AG10803 (cell line): ENCODE measurements at regions not wholly inside any gene's neighbourhood (a gene's known extent, or its start where the extent isn't known, plus 50 kb on each side); places are given as distances from the start of the nearest gene placed in this dataset.

Experiments
- DNase-seq: peaks from one replicate; pipeline ENCODE4 v3.0.0; 2010; ENCODE audit warnings: low read depth
- H3K4me3 ChIP-seq: 2 replicates; pipeline ENCODE4 v1.5.1; 2011; ENCODE audit warnings: mild to moderate bottlenecking, low read length, control low read depth
- CTCF ChIP-seq: conservative IDR thresholded peaks from 2 replicates; pipeline ENCODE4 v1.5.1; 2011; ENCODE audit warnings: mild to moderate bottlenecking, low read length, control low read depth, inconsistent platforms

- no peak for TF ChIP-seq CTCF
- no peak for DNase-seq
- no peak overlapping the region for H3K4me3 ChIP-seq
Observed at GRCh38 chr22:48577691-48578090, 1250.0 kb downstream of the BRD1 start.

- no peak for TF ChIP-seq CTCF
- no peak overlapping the region for H3K4me3 ChIP-seq
- DNase-seq = no peak
Observed at GRCh38 chr22:48577014-48577690, 1250.5 kb downstream of the BRD1 start.

- peak overlapping the region; percentile 30; the same call in 1 of the 2 replicates for H3K4me3 ChIP-seq
- TF ChIP-seq CTCF = peak; percentile 23; the same call in 1 of the 2 replicates
- peak; percentile 25 for DNase-seq
Observed at GRCh38 chr22:48576333-48577013, 1251.2 kb downstream of the BRD1 start.

- no peak for TF ChIP-seq CTCF
- no peak for DNase-seq
- H3K4me3 ChIP-seq = no peak overlapping the region
Observed at GRCh38 chr22:48575618-48576332, 1251.9 kb downstream of the BRD1 start.

GRCh38 chr22:48574776-48575617, 1252.7 kb downstream of the BRD1 start:
- no peak overlapping the region for H3K4me3 ChIP-seq
- peak; percentile 35 for TF ChIP-seq CTCF
- peak; percentile 49 for DNase-seq

GRCh38 chr22:48573766-48574165, 1253.9 kb downstream of the BRD1 start:
- no peak for TF ChIP-seq CTCF
- no peak for DNase-seq

More at GRCh38 chr22:48573766-48574165, 1253.9 kb downstream of the BRD1 start:
- no peak overlapping the region for H3K4me3 ChIP-seq
